KMS-11 (cell line): ENCODE measurements at regions not wholly inside any gene's neighbourhood (a gene's known extent, or its start where the extent isn't known, plus 50 kb on each side); places are given as distances from the start of the nearest gene placed in this dataset.
"Not testable (repeated sequence)": the region's sequence is repeated elsewhere in the genome, so short reads cannot be mapped to it uniquely, and the experiment has no call there.

ENCODE experiments used
- H2AFZ ChIP-seq: fragments of 200-600 bp; sonication (generic); 2 replicates; pipeline ENCODE4 v1.6.1; 2016; ENCODE audit warnings: antibody characterized with exemption, mixed run types, low read depth
- H3K27ac ChIP-seq: fragments of 200-600 bp; sonication (generic); 2 replicates; pipeline ENCODE4 v1.6.1; 2016; ENCODE audit warnings: mild to moderate bottlenecking, mixed run types
- H3K27me3 ChIP-seq: fragments of 200-600 bp; sonication (generic); 2 replicates; pipeline ENCODE4 v1.6.1; 2017; ENCODE audit warnings: mild to moderate bottlenecking, low read depth, mixed run types, moderate library complexity; ENCODE audit not compliant: insufficient read depth
- H3K36me3 ChIP-seq: fragments of 200-600 bp; sonication (generic); 2 replicates; pipeline ENCODE4 v1.6.1; 2017; ENCODE audit warnings: mild to moderate bottlenecking, mixed run types; ENCODE audit not compliant: insufficient read depth
- H3K4me1 ChIP-seq: fragments of 200-600 bp; sonication (generic); 2 replicates; pipeline ENCODE4 v1.6.1; 2016; ENCODE audit warnings: mild to moderate bottlenecking, low read depth, mixed run types; ENCODE audit not compliant: poor library complexity, severe bottlenecking
- H3K4me2 ChIP-seq: fragments of 200-600 bp; sonication (generic); 2 replicates; pipeline ENCODE4 v1.7.0; 2016; ENCODE audit warnings: mild to moderate bottlenecking, mixed run types
- H3K4me3 ChIP-seq: fragments of 200-600 bp; sonication (generic); IDR thresholded peaks from 2 replicates; pipeline ENCODE4 v1.6.1; 2017; ENCODE audit warnings: low read depth, low read length, mixed read lengths; ENCODE audit not compliant: insufficient read depth
- H3K79me2 ChIP-seq: fragments of 200-600 bp; sonication (generic); 2 replicates; pipeline ENCODE4 v1.6.1; 2016; ENCODE audit warnings: low read depth, mixed run types; ENCODE audit not compliant: insufficient read depth
- H3K9ac ChIP-seq: fragments of 200-600 bp; sonication (generic); 2 replicates; pipeline ENCODE4 v1.6.1; 2016; ENCODE audit warnings: mild to moderate bottlenecking, mixed run types
- H4K20me1 ChIP-seq: fragments of 200-600 bp; sonication (generic); 2 replicates; pipeline ENCODE4 v1.6.1; 2016; ENCODE audit warnings: mild to moderate bottlenecking, mixed run types; ENCODE audit not compliant: insufficient read depth
- TF ChIP-seq, protein P1 (sequence below): fragments of 200-600 bp; sonication (generic); conservative IDR thresholded peaks from 2 replicates; pipeline ENCODE4 v1.6.1; 2017; ENCODE audit warnings: low read depth, mild to moderate bottlenecking, antibody characterized with exemption, low read length, moderate library complexity, mixed read lengths

DNA sequence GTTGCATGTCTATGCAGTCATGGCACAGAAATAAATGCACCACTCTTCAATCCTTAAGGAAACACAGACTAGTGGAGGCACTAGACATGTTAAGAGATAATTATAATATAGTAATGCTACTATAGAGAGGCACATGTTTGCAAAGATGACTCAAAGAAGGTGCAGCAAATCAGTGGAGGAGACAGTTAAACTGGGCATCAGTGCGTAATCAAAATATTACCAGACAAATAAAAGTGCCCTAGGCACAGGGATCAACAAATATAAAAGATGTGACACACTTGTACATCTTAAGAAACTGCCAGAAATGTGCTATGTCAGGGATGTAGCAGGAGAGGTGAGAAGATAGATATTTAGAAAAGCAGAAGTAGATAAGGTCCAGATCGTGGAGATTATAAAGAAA, 642.1 kb downstream of the SLCO4C1 start:
- Histone ChIP-seq H2AFZ (no peak overlapping the region), H3K4me2 (no peak overlapping the region), H3K4me3 (no peak overlapping the region), H3K27ac (no peak overlapping the region), H3K9ac (no peak overlapping the region), H4K20me1 (no peaks in the 10 kb centered on the region), H3K27me3 (no peaks in the 10 kb centered on the region), H3K79me2 (no peaks in the 10 kb centered on the region), H3K4me1 (no peaks in the 10 kb centered on the region), H3K36me3 (no peaks in the 10 kb centered on the region)
- TF ChIP-seq, protein P1, sequence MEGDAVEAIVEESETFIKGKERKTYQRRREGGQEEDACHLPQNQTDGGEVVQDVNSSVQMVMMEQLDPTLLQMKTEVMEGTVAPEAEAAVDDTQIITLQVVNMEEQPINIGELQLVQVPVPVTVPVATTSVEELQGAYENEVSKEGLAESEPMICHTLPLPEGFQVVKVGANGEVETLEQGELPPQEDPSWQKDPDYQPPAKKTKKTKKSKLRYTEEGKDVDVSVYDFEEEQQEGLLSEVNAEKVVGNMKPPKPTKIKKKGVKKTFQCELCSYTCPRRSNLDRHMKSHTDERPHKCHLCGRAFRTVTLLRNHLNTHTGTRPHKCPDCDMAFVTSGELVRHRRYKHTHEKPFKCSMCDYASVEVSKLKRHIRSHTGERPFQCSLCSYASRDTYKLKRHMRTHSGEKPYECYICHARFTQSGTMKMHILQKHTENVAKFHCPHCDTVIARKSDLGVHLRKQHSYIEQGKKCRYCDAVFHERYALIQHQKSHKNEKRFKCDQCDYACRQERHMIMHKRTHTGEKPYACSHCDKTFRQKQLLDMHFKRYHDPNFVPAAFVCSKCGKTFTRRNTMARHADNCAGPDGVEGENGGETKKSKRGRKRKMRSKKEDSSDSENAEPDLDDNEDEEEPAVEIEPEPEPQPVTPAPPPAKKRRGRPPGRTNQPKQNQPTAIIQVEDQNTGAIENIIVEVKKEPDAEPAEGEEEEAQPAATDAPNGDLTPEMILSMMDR = no peak

DNA sequence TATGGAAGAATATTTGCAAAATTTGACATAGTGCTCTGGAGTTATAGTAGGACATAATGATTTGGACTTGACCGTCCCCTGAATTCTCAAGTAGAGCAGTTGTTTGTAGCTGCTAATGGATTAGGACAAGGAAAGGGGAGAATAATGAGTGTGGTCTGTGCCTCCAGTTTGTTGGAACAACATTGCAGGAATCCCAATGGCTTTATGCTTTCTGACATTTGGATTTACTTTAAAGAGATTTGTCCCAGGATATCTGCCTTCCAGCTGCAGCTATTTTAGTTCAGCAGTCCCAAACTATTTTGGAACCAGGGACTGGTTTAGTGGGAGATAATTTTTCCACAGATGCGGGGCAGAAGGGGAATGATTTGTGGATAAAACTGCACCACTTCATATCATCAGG, 648.2 kb downstream of the SLCO4C1 start:
- Histone ChIP-seq H3K27ac (no peak overlapping the region), H3K4me3 (no peak overlapping the region), H3K36me3 (no peaks in the 10 kb centered on the region), H4K20me1 (no peaks in the 10 kb centered on the region), H3K4me2 (no peak overlapping the region), H3K79me2 (no peaks in the 10 kb centered on the region), H3K27me3 (no peaks in the 10 kb centered on the region), H3K9ac (no peak overlapping the region), H2AFZ (no peak overlapping the region), H3K4me1 (no peaks in the 10 kb centered on the region)
- TF ChIP-seq, protein P1 = no peak

- Histone ChIP-seq H3K9ac (no peak overlapping the region), H2AFZ (no peak overlapping the region), H3K4me3 (no peak overlapping the region), H3K79me2 (no peaks in the 10 kb centered on the region), H3K36me3 (no peaks in the 10 kb centered on the region), H3K27ac (no peak overlapping the region), H3K27me3 (no peaks in the 10 kb centered on the region), H4K20me1 (no peaks in the 10 kb centered on the region), H3K4me2 (no peak overlapping the region), H3K4me1 (no peaks in the 10 kb centered on the region)
- TF ChIP-seq, protein P1 = no peak
Measured at GRCh38 chr5:101643794-101644193, 652.3 kb downstream of the SLCO4C1 start.

DNA sequence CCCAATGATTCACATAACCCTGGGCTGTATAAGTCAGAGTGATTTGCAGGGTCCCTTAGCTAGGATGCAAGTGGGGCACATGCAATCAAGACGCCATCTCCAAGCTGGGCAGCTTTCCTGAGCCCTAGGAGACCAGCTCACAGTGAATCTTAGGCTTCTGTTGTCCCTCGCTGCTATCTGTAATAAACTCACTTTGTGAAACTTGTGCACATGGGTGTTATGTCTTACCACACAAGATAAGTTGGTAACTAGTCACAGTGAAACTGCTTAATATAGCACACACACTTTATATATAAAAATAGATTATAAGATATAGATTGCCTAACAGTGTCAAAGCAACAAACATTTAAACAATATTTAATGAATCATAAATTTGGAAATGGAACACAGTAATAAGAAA, 658.5 kb downstream of the SLCO4C1 start:
- H3K4me1 ChIP-seq = no peaks in the 10 kb centered on the region
- no peak overlapping the region for H3K27ac ChIP-seq
- H3K79me2 ChIP-seq = no peaks in the 10 kb centered on the region
- no peaks in the 10 kb centered on the region for H3K27me3 ChIP-seq
- H4K20me1 ChIP-seq = no peaks in the 10 kb centered on the region
- no peak overlapping the region for H3K4me2 ChIP-seq
- TF ChIP-seq, protein P1 = no peak
- no peak overlapping the region for H3K4me3 ChIP-seq
- H2AFZ ChIP-seq = no peak overlapping the region
- H3K36me3 ChIP-seq = no peaks in the 10 kb centered on the region
- no peak overlapping the region for H3K9ac ChIP-seq

DNA sequence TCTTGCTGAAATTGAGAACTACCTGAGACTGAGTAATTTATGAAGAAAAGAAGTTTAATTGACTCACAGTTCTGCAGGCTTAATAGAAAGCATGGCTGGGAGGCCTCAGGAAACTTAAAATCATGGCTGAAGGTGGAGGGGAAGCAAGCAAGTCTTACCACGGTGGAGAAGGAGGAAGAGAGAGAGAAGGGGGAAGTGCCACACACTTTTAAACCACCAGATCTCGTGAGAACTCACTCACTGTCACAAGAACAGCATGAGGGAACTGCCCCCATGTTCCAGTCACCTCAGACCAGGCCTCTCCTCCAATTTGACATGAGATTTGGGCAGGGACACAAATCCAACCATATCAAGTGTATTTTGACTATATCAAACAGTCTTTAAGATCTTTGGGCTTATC, 668.3 kb downstream of the SLCO4C1 start:
- H3K9ac ChIP-seq, H3K27me3 ChIP-seq, H4K20me1 ChIP-seq, H3K4me3 ChIP-seq, H3K4me1 ChIP-seq, H3K36me3 ChIP-seq, H3K4me2 ChIP-seq, H2AFZ ChIP-seq, H3K79me2 ChIP-seq, H3K27ac ChIP-seq: not testable (repeated sequence)
